GM06990 (cell line): ENCODE measurements at regions not wholly inside any gene's neighbourhood (a gene's known extent, or its start where the extent isn't known, plus 50 kb on each side); places are given as distances from the start of the nearest gene placed in this dataset.
"Not testable (repeated sequence)": the region's sequence is repeated elsewhere in the genome, so short reads cannot be mapped to it uniquely, and the experiment has no call there.

Experiments used
- DNase-seq: peaks from one replicate; pipeline ENCODE4 v3.0.0-alpha.2; 2011; ENCODE audit not compliant: insufficient read length; ENCODE audit errors: extremely low read depth
- H3K27me3 ChIP-seq: replicated peaks from 2 replicates; pipeline ENCODE4 v1.6.0; 2011; ENCODE audit warnings: low read length; ENCODE audit not compliant: control insufficient read depth, insufficient read depth
- H3K36me3 ChIP-seq: 2 replicates; pipeline ENCODE4 v1.5.1; 2011; ENCODE audit warnings: low read length; ENCODE audit not compliant: control insufficient read depth, insufficient read depth
- H3K4me3 ChIP-seq: replicated peaks from 2 replicates; pipeline ENCODE4 v1.5.1; 2011; ENCODE audit warnings: low read depth, mild to moderate bottlenecking, control low read depth, low read length
- CTCF ChIP-seq: IDR thresholded peaks from 2 replicates; pipeline ENCODE4 v1.5.1; 2011; ENCODE audit warnings: low read length, control low read depth, mild to moderate bottlenecking, inconsistent platforms; ENCODE audit not compliant: insufficient read depth, poor library complexity, severe bottlenecking

DNA sequence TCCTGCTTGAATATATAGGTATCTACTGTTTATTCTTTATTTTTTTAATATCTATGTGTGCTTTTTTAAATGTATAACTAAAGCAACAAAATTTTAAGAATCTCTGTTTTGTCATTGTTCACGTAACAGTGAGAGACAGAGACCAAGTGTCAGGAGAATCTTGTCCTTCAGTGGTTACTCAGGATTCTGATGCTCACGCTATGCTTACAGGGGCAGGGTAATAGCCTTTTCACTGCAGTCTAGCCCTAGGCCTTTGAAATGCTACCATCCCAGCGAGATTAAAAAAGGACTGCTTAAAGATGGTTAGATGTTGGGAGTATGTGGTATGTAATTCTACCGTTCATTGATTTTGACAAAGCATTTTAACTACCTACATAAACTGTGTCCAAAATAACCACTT lies 71.6 kb upstream of the EGFR start:
- no peak for TF ChIP-seq CTCF
- no peak for DNase-seq
- Histone ChIP-seq H3K27me3 (no peaks in the 10 kb centered on the region), H3K4me3 (no peak overlapping the region), H3K36me3 (no peaks in the 10 kb centered on the region)

- DNase-seq, H3K4me3 ChIP-seq, H3K27me3 ChIP-seq, H3K36me3 ChIP-seq: not testable (repeated sequence)
Measured at GRCh38 chr7:54949514-54949913, 69.3 kb upstream of the EGFR start.

GRCh38 chr7:54955296-54955695 lies 63.5 kb upstream of the EGFR start:
- no peak for TF ChIP-seq CTCF
- DNase-seq: no peak
- Histone ChIP-seq H3K36me3 (no peaks in the 10 kb centered on the region), H3K4me3 (no peak overlapping the region), H3K27me3 (no peaks in the 10 kb centered on the region; the same call in 1 of the 2 replicates)

DNA sequence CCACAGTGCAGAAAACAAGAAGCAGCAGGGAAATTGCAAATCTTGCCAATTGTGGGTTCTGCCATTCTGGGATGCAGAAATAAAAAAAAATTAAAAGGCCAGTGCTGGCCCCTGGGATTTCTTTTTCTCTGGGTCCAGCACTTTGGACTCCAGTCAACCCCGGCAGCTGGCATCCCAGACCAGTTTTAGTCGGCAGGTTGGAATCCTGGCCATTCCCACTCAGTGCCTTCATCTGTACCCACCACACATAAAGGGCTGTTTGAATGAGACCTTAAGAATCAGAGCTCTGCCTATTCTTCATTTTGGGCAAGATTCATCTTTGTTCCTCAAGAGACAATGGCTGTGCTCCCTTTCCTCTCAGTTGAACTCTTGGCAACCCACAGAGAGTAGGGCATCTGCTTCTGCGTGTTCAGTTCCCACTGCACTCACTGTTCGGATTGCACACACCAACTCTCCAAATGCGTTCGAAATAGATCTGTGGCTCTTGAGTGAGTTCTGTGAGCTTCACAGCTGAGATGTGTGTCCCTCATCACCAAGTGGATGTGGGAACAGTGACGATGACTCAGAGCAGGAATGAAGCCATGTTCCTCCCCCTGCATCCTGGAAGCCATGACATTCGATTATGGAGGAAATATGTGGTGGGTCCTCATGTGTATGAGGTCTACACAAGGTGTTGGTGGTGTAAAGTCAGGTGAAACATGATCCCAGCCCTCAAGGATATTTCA lies 63.0 kb upstream of the EGFR start:
- no peak for TF ChIP-seq CTCF
- no peak for DNase-seq

DNA sequence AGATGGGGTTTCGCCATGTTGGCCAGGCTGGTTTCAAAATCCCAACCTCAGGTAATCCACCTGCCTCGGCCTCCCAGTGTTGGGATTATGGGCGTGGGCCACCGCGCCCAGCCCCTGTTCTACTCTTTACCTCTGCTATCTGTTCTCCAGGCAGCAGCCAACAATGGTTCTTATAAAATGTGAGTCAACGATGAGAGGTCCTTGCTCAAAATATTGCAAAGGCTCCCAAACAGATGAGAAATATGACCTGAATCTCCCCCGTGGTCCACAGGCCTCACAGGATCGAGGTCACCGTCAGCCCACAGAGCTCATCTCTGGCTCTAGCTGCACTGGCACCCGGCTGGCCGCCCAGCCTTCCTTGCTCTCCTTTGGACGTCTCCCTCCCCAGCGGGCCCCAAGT lies 62.0 kb upstream of the EGFR start:
- TF ChIP-seq CTCF: no peak

More for the DNA sequence above, 63.0 kb upstream of the EGFR start:
- no peaks in the 10 kb centered on the region for H3K36me3 ChIP-seq
- no peak overlapping the region for H3K4me3 ChIP-seq
- H3K27me3 ChIP-seq: no peaks in the 10 kb centered on the region; the same call in 1 of the 2 replicates

DNA sequence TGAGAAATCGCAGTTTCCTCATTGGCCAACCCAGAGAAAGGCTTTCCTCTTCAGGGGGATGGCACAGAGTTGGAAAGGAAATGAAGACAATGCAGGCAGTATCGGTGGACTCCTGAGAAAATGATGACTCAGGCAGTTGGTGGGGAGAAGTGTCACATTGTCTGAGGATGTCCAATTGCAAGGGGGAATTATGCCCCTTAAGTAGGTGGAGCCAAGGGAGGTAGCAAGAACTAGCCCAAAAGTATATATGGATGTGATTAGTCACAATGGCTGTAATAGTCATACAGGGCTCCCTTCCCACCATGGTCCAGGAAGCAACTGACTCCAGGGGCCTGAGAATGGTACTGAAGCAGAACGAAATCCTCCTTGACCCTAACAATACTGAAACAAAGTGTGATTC lies 58.3 kb upstream of the EGFR start:
- no peaks in the 10 kb centered on the region for H3K36me3 ChIP-seq
- no peak for TF ChIP-seq CTCF
- no peaks in the 10 kb centered on the region; the same call in 1 of the 2 replicates for H3K27me3 ChIP-seq
- H3K4me3 ChIP-seq: no peak overlapping the region
- DNase-seq: no peak

More for the DNA sequence above, 62.0 kb upstream of the EGFR start:
- Histone ChIP-seq H3K27me3 (no peaks in the 10 kb centered on the region; the same call in 1 of the 2 replicates), H3K36me3 (no peaks in the 10 kb centered on the region), H3K4me3 (no peak overlapping the region)
- no peak for DNase-seq
